ENCODE measurements at regions not wholly inside any gene's neighbourhood (a gene's known extent, or its start where the extent isn't known, plus 50 kb on each side); places are given as distances from the start of the nearest gene placed in this dataset.
A peak's percentile ranks its signal among the peaks of the same experiment; 100 is the strongest.
"Not testable (repeated sequence)": the region's sequence is repeated elsewhere in the genome, so short reads cannot be mapped to it uniquely, and the experiment has no call there.

DNA sequence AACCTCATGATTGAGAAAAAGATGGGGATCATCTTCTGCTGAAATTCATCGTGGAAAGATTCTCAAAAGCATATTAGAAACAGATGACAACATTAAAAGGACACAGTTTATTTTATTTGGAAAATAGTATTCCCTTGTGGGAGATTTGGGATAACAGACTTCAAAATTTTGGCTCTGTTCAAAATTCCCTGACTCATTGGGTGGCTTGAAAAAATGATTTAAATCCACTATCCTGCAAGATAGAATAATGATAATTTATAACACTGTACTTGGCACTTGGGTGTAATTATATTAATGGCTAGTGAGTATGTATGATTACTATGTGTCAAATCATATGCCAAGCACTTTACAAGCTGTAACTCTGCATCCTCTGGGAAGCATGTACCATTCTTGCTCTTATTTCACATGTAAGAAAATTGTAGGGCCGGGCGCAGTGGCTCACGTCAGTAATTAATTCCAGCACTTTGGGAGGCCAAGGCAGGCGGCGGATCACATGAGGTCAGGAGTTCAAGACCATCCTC is 128.8 kb downstream of the LMNTD1 start:
- no peak for DNase-seq (ENCODE audit: low read depth, low spot score)

DNA sequence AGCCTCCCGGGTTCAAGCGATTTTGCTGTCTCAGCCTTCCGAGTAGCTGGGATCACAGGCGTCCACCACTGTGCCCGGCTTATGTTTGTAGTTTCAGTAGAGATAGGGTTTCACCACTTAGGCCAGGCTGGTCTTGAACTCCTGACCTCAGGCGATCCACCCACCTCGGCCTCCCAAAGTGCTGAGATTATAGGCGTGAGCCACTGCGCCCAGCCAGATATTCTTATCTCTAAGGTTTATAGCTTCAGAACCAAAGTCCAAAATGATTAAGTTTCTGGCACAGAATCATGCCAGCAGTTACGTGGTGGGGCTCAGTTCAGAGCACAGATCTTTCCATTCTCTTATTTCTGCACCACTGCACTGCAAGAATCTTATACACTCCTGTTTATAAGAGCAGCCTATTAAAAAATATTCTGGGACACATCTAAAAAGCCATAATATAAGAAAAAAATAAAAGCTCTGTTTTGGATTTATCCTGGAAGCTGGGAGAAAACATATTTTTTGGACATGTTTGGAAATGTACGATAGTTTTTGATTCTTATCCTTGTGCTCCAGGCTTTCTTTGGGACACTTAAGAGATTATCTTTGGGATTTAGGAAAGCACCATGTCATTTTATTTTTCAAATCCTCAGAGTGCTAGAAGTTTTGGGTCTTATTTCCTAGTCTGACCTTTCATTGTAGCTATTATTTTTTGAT is 129.6 kb downstream of the LMNTD1 start:
- no peak for DNase-seq (ENCODE audit: low read depth, low spot score)

- no peak for DNase-seq (ENCODE audit: low read depth, low spot score)
Observed at GRCh38 chr12:25422241-25422640, 130.8 kb downstream of the LMNTD1 start.

DNA sequence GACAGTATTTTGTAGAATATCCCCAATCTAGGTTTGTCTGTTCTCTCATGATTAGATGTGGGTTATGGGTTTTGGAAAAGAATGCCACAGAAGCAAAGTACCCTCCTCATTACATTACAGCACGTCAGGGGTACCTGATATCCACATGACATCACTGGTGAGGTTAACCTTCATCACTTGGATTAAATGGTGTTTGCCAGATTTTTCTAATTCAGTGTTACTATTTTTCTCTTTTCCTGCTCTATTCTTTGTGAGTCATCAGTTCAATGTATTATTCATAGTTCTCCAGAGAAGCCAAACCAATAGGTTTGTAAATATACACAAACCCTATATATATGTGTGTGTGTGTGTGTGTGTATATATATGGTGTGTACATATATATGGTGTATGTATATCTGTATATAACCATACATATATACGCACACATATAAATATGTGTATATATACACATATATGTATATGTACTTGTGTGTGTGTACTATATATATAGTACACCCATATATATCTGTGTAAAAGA is 131.4 kb downstream of the LMNTD1 start:
- no peak for DNase-seq (ENCODE audit: low read depth, low spot score)

GRCh38 chr12:25420116-25420515 is 133.0 kb downstream of the LMNTD1 start:
- no peak for DNase-seq (ENCODE audit: low read depth, low spot score)

GRCh38 chr12:25419595-25419994 is 133.5 kb downstream of the LMNTD1 start:
- no peak for DNase-seq (ENCODE audit: low read depth, low spot score)

DNA sequence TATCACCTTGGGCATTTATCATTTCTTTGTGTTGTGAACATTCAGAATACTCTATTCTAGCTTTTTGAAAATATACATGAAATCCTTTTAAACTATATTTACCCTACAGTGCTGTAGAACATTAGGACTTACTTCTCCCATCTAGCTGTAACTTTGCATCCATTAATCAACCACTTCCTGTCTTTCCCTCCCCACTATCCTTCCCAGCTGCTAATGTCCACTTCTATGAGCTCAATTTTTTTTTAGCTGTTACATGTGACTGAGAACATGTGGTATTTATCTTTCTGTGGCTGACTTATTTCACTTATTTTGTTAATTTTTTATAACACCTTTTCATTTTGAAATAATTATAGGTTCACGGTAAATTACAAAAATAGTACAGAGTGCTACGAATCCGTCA is 136.0 kb downstream of the LMNTD1 start:
- DNase-seq (ENCODE audit: low read depth, low spot score): no peak

- DNase-seq (ENCODE audit: low read depth, low spot score): no peak
Observed at GRCh38 chr12:25416516-25416915, 136.6 kb downstream of the LMNTD1 start.

DNA sequence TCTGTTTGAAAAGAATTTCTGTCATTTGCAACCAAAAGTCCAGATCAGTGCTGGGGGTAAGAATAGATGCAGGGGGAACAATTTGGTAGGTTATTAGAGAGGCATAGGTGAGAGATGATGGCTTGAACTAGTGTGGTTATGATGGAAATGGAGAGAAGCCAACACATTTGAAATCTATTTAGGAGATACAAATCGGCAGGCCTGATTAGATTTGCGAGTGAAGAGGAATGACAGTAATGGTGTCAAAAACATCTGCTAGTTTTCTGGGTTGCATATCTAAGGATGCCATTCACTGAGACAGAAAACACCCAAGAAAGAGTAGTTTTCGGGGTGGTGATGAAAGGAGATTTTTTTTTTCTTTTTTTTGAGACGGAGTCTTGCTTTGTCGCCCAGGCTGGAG is 138.1 kb downstream of the LMNTD1 start:
- DNase-seq (ENCODE audit: low read depth, low spot score): no peak

GRCh38 chr12:25412735-25413134 is 140.3 kb downstream of the LMNTD1 start:
- no peak for DNase-seq (ENCODE audit: low read depth, low spot score)

DNA sequence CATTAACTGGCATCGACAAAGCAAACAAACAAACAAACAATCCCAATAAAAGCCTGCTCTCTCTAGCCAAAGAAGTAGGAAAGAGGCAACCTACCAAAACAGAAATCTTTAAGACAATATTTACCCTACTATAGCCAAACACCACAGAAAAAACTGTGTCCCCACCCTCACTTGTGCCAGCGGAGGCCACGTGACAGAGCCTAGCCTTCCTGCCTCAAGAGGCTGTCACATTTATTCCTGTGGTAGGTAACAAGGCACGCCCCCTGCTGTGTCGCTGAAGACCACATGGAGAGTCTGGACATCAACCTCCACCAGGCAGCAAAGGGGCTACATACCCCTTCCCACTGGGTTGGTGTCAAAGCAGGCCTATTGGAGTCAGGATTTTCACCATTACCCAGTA is 148.1 kb downstream of the LMNTD1 start:
- peak; percentile 34 for DNase-seq (ENCODE audit: low read depth, low spot score)

- DNase-seq (ENCODE audit: low read depth, low spot score): no peak
Observed at GRCh38 chr12:25401547-25402345, 151.0 kb upstream of the KRAS start.

DNA sequence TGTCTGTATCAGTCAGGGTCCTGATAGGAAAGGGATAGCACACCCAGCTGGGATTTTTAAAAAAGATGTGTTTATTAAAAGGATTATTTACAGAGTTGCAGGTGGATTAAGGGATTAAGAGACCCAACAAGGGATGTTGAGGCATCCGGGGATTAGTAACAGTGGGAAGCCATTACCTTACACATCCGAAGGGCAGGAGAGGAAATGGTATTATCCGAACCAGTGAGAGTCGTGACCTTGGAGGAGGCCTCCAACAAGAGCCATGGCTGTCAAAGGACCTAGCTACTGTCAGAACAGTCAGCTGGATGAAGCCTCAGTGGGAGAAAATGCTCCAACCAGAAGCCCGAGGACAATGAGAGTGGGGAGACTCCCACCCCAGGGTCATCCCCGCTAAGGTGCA is 146.3 kb upstream of the KRAS start:
- DNase-seq (ENCODE audit: low read depth, low spot score): no peak

- no peak for DNase-seq (ENCODE audit: low read depth, low spot score)
Observed at GRCh38 chr12:25395227-25395626, 144.5 kb upstream of the KRAS start.

GRCh38 chr12:25394775-25395174 is 144.0 kb upstream of the KRAS start:
- DNase-seq (ENCODE audit: low read depth, low spot score): not testable (repeated sequence)

GRCh38 chr12:25394025-25394424 is 143.3 kb upstream of the KRAS start:
- DNase-seq (ENCODE audit: low read depth, low spot score): no peak

DNA sequence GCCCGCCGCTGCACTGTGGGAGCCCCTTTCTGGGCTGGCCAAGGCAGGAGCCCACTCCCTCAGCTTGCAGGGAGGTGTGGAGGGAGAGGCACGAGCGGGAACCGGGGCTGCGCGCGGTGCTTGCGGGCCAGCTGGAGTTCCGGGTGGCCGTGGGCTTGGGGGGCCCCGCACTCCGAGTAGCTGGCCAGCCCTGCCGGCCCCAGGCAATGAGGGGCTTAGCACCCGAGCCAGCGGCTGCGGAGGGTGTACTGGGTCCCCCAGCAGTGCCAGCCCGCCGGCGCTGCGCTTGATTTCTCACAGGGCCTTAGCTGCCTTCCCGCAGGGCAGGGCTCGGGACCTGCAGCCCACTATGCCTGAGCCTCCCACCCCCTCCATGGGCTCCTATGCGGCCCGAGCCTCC is 140.6 kb upstream of the KRAS start:
- not testable (repeated sequence) for DNase-seq (ENCODE audit: low read depth, low spot score)

- DNase-seq (ENCODE audit: low read depth, low spot score): no peak
Observed at GRCh38 chr12:25388183-25388582, 137.5 kb upstream of the KRAS start.

DNA sequence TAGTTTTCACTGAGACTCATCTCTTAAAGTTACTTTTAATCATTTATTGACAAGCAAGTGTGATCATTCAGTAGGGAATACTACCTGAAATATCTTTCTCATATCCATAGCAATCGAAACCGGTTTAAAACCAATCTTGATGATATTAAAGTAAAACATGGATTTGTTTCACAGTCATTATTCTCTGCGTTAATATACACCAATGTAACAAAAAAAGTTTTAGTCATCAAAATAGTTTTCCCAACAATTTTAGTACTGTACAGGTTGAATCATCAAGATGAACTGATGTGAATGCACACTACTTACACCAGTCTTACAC is 137.0 kb upstream of the KRAS start:
- DNase-seq (ENCODE audit: low read depth, low spot score): no peak

DNA sequence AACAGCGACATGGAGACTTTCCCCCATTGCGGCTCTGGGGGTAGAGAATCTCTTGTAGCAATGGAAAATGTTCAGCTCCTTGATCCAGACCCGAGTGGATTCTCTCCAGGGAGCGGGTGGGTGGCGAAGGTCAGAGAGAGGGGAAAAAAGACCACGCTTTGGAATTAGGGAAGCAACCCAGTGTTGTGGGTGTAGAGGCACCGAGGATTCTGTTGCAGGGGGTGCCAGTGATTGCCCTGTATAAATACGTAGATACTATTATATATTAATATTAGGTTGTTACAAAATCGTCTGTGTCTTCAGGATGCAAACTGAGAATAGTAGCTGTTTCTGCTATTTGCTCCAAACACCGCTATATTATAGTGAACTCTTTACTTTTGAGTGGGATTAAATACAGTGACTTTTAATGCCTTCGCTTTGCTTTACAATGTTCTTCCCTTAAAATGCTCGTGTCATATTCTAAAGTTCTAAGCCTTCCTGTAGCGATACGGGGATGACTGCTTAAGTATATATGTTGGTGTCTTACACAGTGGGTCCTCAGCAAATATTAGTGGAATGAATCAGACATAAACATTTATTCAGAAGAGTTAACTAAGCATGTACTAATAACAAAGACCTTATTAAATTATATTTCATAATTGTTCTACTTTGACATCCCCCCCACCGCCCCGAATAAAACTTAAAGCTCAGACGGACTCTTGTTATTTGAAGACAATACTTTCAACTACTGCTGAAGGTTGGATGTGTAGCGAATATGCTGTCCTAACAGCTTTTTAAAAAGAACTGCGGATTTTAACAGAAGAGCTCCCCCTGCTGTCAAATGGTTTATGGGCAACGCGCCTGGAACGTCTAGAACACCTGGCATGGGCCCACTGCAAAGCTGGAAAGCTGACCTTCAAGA is 136.4 kb upstream of the KRAS start:
- peak; percentile 85 for DNase-seq (ENCODE audit: low read depth, low spot score)

DNA sequence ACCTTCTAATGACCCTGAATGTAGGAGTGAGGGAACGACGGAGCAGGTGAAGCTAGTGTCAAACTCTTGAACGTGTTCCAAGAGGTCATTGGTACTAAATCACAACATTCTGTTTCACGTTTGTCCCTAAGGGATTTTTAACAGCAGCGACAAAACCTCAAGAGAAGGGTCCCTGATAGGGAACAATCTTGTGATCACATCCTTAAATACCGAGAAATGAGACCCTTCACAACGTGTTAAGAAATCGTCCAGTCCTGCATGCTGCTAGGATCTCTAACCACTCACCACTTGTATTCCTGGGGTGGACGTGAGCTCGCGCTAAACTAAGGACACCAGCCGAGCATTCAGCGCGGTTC is 134.1 kb upstream of the KRAS start:
- no peak for DNase-seq (ENCODE audit: low read depth, low spot score)

Data from ELF-1 (cell line).